Stomach smooth muscle (tissue), 2 donors: ENCODE measurements at regions not wholly inside any gene's neighbourhood (a gene's known extent, or its start where the extent isn't known, plus 50 kb on each side); places are given as distances from the start of the nearest gene placed in this dataset.

Experiments
- H3K27ac ChIP-seq: one replicate; pipeline ENCODE4 v1.7.0; 2013; ENCODE audit warnings: mild to moderate bottlenecking, low read length, inconsistent platforms
- H3K27me3 ChIP-seq, 2 donors: one replicate each; pipeline ENCODE4 v1.7.0; 2013; ENCODE audit warnings: low read length in 2 of 2; ENCODE audit not compliant: insufficient read depth in 2 of 2, control insufficient read depth in 1 of 2
- H3K36me3 ChIP-seq, 2 donors: one replicate each; pipeline ENCODE4 v1.7.0; 2013; ENCODE audit warnings: low read length in 2 of 2; ENCODE audit not compliant: control insufficient read depth in 2 of 2, insufficient read depth in 2 of 2
- H3K4me1 ChIP-seq: one replicate; pipeline ENCODE4 v1.7.0; 2013; ENCODE audit warnings: low read length; ENCODE audit not compliant: control insufficient read depth, insufficient read depth
- H3K4me3 ChIP-seq, 2 donors: one replicate each; pipeline ENCODE4 v1.7.0; 2013; ENCODE audit warnings: low read length in 2 of 2
- H3K9ac ChIP-seq, 2 donors: one replicate each; pipeline ENCODE4 v1.7.0; 2013; ENCODE audit warnings: low read length in 2 of 2, mild to moderate bottlenecking in 1 of 2
- H3K9me3 ChIP-seq, 2 donors: one replicate each; pipeline ENCODE4 v1.7.0; 2013; ENCODE audit warnings: low read length in 2 of 2; ENCODE audit not compliant: control insufficient read depth in 2 of 2
- donor health status: healthy.
- donor health status: Pancreatic carcinoma.

- Histone ChIP-seq H3K4me3 (no peak overlapping the region), H3K9me3 (no peaks in the 10 kb centered on the region), H3K9ac (no peak overlapping the region), H3K27me3 (peaks cover 0 to 15% of the 10 kb centered on the region in 2 donors), H3K36me3 (no peaks in the 10 kb centered on the region), H3K4me1 (no peaks in the 10 kb centered on the region), H3K27ac (no peak overlapping the region)
These were observed 113.7 kb upstream of the ZNF507 start for GRCh38 chr19:32231691-32232090.

- peaks cover 0 to 15% of the 10 kb centered on the region in 2 donors for H3K27me3 ChIP-seq
- no peak overlapping the region for H3K4me3 ChIP-seq
- no peak overlapping the region for H3K27ac ChIP-seq
- H3K36me3 ChIP-seq: no peaks in the 10 kb centered on the region
- H3K9ac ChIP-seq: no peak overlapping the region
- H3K9me3 ChIP-seq: no peaks in the 10 kb centered on the region
- no peaks in the 10 kb centered on the region for H3K4me1 ChIP-seq
These were observed 113.0 kb upstream of the ZNF507 start for GRCh38 chr19:32232449-32232848.

GRCh38 chr19:32233091-32233490 lies 112.3 kb upstream of the ZNF507 start:
- H3K36me3 ChIP-seq: no peaks in the 10 kb centered on the region
- no peaks in the 10 kb centered on the region for H3K9me3 ChIP-seq
- H3K4me3 ChIP-seq: no peak overlapping the region

GRCh38 chr19:32233885-32234284 lies 111.5 kb upstream of the ZNF507 start:
- no peak overlapping the region for H3K9ac ChIP-seq
- H3K4me1 ChIP-seq: no peaks in the 10 kb centered on the region
- peaks cover 0 to 12% of the 10 kb centered on the region in 2 donors for H3K27me3 ChIP-seq
- no peaks in the 10 kb centered on the region for H3K36me3 ChIP-seq
- H3K27ac ChIP-seq: no peak overlapping the region
- H3K4me3 ChIP-seq: no peak overlapping the region
- no peaks in the 10 kb centered on the region for H3K9me3 ChIP-seq

More at GRCh38 chr19:32233091-32233490, 112.3 kb upstream of the ZNF507 start:
- peaks cover 0 to 15% of the 10 kb centered on the region in 2 donors for H3K27me3 ChIP-seq
- no peak overlapping the region for H3K27ac ChIP-seq
- H3K4me1 ChIP-seq: no peaks in the 10 kb centered on the region
- no peak overlapping the region for H3K9ac ChIP-seq

GRCh38 chr19:32234663-32235217 lies 110.7 kb upstream of the ZNF507 start:
- no peaks in the 10 kb centered on the region for H3K9me3 ChIP-seq
- no peaks in the 10 kb centered on the region for H3K4me1 ChIP-seq
- H3K9ac ChIP-seq: no peak overlapping the region
- H3K27ac ChIP-seq: no peak overlapping the region
- H3K4me3 ChIP-seq: no peak overlapping the region
- no peaks in the 10 kb centered on the region for H3K36me3 ChIP-seq
- H3K27me3 ChIP-seq: peaks cover 0 to 10% of the 10 kb centered on the region in 2 donors

- H3K27me3 ChIP-seq: no peaks in the 10 kb centered on the region
- no peaks in the 10 kb centered on the region for H3K4me1 ChIP-seq
- H3K9ac ChIP-seq: no peak overlapping the region
- no peak overlapping the region for H3K4me3 ChIP-seq
- H3K27ac ChIP-seq: no peak overlapping the region
- no peaks in the 10 kb centered on the region for H3K36me3 ChIP-seq
- no peaks in the 10 kb centered on the region for H3K9me3 ChIP-seq
These were observed 107.3 kb upstream of the ZNF507 start for GRCh38 chr19:32238076-32238475.

- Histone ChIP-seq H3K27ac (no peak overlapping the region), H3K9ac (no peak overlapping the region), H3K4me1 (no peaks in the 10 kb centered on the region), H3K27me3 (no peaks in the 10 kb centered on the region), H3K36me3 (no peaks in the 10 kb centered on the region), H3K4me3 (no peak overlapping the region), H3K9me3 (no peaks in the 10 kb centered on the region)
These were observed 105.1 kb upstream of the ZNF507 start for GRCh38 chr19:32240316-32240715.

GRCh38 chr19:32241306-32241705 lies 104.1 kb upstream of the ZNF507 start:
- Histone ChIP-seq H3K27me3 (no peaks in the 10 kb centered on the region), H3K36me3 (no peaks in the 10 kb centered on the region), H3K9me3 (no peaks in the 10 kb centered on the region), H3K27ac (no peak overlapping the region), H3K9ac (no peak overlapping the region), H3K4me1 (no peaks in the 10 kb centered on the region), H3K4me3 (no peak overlapping the region)

- no peak overlapping the region for H3K27ac ChIP-seq
- no peak overlapping the region for H3K9ac ChIP-seq
- H3K4me1 ChIP-seq: no peaks in the 10 kb centered on the region
- no peaks in the 10 kb centered on the region for H3K36me3 ChIP-seq
- H3K9me3 ChIP-seq: no peaks in the 10 kb centered on the region
- no peaks in the 10 kb centered on the region for H3K27me3 ChIP-seq
- H3K4me3 ChIP-seq: no peak overlapping the region
These were observed 103.3 kb upstream of the ZNF507 start for GRCh38 chr19:32241932-32242710.

- H3K27ac ChIP-seq: no peak overlapping the region
These were observed 99.4 kb upstream of the ZNF507 start for GRCh38 chr19:32246006-32246405.

More at GRCh38 chr19:32246006-32246405, 99.4 kb upstream of the ZNF507 start:
- Histone ChIP-seq H3K4me3 (no peak overlapping the region), H3K36me3 (no peaks in the 10 kb centered on the region), H3K27me3 (no peaks in the 10 kb centered on the region), H3K9ac (no peak overlapping the region), H3K9me3 (no peaks in the 10 kb centered on the region), H3K4me1 (no peaks in the 10 kb centered on the region)
